NOMO-1 (cell line): ENCODE measurements at regions not wholly inside any gene's neighbourhood (a gene's known extent, or its start where the extent isn't known, plus 50 kb on each side); places are given as distances from the start of the nearest gene placed in this dataset.
A peak's percentile ranks its signal among the peaks of the same experiment; 100 is the strongest.
"Not testable (repeated sequence)": the region's sequence is repeated elsewhere in the genome, so short reads cannot be mapped to it uniquely, and the experiment has no call there.

Experiments
- DNase-seq, 2 experiments: peaks; one replicate each; lab custom pipeline; 2025; ENCODE audit not compliant: unreplicated experiment in 2 of 2; lab: John Stamatoyannopoulos, UW

DNA sequence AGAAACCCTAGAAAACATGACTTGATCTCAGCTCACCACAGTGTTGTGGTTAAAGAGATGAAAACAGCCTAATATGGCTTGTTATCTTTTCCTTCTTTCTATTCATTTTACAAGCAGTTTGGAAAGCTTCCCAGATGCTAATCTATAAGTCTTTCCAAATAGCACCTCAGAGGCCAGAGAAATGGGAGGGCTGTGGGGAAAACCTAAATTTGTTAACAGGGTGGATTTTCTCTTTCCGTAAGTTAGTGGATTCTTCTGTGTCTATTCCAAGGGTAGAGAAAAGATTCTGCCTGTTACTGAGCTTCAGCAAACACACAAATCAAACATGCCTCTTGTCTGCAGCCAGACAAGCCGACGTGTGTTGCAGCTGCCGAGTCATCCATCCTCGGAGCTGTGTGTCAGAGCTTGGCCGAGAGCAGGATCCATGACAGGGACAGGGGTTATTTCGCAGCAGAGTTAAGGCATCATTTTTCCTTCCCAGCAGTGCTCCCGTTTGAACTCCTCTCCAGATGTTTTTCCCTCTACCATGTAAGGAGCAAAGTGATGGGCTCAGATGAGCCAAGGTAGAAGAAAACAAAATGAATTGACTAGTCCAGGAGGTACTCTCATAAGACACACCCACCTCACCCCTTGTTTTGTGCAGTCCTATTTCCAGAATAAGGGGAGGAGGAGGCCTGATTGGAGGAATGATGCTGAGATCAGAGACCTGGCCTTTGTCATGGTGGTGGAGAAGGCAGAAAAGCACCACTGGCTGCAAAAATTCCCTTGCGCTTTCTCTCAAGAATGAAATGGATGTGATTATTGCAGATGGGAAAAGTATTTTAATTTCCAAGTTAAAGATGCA is 560.0 kb downstream of the C6orf118 start:
- DNase-seq, result no peak

DNA sequence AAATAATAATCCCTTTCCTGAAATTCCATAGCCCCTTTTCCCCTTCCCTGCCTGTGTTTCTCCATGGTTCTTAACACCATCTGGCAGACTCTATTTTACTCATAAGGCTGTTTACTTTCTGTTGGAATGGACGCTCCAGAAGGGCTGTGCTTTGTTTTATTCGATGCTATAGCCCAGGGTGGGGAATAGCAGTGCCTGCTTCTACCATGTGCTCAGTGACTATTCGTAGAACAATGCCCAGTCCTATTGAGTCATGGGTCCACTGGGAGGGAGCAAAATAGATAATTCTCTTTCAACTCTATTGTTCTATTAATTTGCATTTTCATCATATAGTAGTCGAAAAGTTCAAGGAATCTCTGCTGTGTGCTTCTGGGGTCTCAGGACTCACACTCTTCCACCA is 565.1 kb downstream of the C6orf118 start:
- no peak for DNase-seq

DNA sequence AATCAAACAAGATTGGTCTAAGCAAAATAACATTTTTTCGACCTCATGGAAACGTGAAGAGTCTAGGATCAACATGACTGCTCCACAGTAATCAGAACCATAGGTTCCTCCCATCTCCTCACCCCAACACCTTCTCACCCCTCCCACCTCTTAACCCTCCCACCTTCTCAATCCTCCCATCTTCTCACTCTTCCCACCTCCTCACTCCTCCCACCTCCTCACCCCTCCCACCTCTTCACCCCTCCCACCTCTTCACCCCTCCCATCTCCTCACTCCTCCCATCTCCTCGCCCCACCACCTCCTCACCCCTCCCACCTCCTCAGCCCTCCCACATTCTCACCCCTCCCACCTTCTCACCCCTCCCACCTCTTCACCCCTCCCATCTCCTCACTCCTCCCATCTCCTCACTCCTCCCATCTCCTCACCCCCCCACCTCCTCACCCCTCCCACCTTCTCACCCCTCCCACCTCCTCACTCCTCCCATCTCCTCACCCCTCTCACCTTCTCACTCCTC is 567.4 kb downstream of the C6orf118 start:
- no peak for DNase-seq

DNA sequence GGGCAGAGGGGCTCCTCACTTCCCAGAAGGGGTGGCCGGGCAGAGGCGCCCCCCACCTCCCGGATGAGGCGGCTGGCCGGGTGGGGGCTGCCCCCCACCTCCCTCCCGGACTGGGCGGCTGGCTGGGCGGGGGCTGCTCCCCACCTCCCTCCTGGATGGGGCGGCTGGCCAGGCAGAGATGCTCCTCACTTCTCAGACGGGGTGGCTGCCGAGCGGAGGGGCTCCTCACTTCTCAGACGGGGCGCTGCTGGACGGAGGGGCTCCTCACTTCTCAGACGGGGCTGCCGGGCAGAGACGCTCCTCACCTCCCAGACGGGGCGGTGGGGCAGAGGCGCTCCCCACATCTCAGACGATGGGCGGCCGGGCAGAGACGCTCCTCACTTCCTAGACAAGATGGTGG is 573.3 kb downstream of the C6orf118 start:
- not testable (repeated sequence) for DNase-seq

DNA sequence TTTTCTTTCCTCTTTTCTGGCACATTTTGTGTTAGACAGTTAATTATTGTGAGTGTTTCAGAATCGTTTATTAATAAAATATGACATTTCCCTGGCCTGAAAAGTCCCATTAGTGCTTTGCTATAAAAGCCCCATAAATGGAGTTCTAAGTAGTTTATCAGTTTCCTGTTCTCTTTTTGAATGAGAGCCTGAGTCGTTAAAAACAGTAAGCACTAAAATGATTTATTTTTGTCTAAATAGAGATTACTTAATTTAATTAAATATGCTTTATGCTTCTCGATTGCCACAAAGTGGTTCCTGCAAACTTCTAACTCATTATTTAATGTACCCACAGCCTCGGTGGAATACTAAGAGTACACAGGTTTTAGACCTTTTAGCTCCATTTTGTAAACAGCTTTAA is 577.9 kb downstream of the C6orf118 start:
- DNase-seq, result no peak

DNA sequence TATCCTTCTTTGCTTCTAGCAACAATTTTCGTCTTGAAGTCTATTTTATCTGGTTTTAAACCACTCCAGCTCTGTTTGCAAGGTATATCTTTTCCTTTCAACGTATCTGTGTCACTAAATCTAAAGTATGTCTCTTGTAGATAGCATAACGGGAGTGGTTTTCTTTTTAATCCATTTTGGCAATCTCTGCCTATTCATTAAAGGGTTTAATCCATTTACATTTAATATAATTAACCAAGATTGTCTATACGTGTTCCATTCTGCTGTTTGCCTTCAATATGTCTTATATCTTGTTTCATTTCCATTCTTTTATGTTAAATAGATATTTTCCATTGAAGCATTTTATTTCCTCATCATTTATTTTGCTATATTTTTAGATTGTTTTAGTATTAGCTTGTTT is 587.9 kb downstream of the C6orf118 start:
- DNase-seq, result no peak

DNA sequence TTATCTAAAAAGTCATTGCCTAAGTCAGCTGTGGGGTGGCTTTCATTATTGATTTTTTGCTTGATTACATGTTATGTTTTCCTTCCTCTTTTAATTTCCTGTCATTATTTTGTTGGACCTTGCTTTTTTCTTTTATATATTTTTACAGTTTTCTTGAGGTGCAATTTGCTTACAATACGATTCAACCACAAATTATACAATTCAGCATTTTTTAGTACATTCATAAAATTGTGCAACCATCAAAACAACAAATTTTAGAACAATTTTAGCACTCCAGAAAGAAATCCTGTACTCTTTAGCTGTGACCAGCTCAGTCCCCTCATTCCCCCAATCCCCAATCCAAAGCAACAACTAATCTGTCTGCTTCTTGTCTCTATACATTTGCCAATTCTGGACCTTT is 608.9 kb downstream of the C6orf118 start:
- DNase-seq, result no peak

DNA sequence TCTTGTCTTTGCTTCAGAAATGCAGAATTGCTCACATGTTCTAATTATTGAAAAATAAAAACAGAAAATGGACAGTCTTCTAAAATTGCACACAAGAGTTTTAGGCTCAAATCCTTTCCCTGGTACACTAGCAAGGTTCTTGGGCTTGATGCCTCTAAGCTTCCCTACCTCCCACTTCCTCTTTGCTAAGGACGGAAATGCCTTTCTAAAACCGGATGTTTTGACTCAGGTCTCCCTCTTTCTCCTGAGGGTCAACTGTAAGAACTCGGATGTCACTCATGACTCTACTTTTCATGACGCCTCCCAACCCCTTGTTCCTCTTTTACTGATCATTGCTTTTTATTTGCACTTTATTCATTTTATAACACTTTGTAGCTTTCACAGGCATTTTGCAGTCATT is 613.5 kb downstream of the C6orf118 start:
- no peak for DNase-seq

DNA sequence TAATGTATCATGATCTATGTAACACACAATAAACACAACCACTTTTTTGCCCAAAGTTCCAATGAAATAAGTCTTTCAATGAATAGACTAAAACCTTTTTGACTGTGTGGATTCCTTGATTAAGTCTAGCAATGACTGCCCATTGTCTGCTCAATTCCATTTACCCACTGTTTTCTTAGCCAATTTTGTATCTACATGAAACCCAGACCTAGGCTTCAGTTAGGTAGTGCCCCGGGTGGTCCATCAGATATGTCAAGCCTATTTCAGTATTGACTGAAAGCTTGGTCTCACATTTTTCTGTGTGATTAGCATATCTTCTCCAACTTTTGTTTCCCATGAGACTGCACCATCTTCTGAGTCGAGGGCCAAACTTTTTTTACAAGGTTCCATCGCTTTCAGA is 615.0 kb downstream of the C6orf118 start:
- DNase-seq, result no peak

DNA sequence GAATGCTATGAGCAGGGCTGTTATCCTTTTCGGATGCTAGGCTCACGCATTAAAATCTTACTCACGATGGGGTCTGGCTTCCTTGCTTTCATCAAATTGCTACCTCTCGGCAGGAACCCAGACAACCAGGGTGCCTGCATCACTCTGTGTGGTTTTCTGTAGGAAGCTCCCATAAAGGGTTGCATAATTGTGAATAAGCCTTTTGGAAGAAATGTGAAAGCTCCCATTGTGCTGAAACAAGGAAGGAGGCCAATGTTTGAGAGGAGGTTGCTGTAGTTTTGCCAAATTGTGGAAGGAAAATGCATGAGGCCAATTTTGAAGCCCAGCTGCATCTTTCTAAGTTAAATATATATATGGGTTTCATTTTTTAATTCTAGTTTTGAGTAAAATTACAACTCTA is 615.5 kb downstream of the C6orf118 start:
- no peak for DNase-seq

DNA sequence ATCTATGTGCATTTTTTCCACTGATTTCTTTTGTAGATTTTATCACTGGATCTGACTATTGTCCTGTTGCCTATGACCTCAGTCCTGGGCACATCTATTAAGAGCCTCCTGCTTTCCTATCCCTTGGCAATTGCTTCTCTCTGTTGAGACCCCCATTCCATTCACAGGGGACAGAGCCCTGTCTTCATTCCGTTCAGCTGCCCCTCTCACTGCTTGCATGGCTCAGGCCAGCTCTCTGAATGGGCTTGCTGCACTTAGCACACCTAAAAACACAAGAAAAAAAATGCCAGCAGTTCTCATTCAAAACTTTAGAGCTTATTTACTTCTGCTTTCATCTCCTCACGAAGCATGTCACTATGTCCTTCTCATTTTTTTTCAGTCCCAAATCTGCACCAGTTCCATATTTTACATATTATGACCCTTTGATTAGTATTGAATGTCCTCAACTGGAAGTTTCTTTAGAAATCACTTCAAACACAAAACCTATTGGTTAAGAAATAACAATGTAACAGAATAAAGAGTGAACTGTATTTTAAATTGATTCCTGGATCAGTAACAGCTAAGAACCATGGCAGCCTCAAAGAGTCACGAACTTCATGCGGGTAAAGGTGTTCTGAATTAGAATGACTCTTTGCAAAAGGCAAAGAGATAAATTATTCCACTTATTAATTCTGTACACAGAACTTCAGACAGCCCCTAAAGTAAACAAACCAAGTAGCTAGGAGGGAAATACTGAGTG is 616.5 kb downstream of the C6orf118 start:
- DNase-seq, result no peak

DNA sequence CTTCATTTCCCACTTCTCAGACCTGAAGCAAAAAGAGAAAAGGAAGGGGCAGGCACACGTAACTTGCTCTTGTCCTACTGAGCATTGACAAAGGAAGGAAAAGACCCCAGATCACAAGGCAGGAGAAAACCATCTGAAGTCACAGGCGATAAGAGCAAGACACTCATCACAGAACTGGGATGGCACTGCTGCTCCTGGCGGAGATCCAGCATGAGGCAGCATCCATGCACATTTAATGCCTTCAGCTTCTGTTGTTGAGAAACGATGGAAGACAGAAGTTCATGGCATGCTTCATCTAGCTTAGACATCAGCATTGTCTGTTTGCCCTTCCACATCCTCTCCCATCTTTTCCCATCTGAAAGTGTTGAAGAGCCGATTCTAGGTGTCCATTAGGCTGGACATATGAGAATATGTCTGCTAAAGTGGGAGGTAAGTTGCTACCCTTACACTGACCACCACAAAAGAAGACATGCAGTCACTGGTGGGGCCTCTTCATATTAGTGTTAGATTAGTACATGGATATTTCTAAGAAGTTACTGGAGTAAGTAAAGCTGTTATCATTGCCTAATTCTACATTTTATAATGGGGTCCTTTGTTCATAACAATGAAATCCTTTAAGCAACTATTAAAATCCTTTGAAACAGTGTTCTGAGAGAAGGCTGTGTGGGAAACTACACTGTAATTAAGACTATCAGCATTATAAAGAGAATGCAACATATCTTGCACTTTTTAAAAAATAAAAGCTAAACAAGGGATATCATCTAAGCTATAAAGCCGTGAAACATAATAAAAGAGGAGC is 618.5 kb downstream of the C6orf118 start:
- no peak for DNase-seq

DNA sequence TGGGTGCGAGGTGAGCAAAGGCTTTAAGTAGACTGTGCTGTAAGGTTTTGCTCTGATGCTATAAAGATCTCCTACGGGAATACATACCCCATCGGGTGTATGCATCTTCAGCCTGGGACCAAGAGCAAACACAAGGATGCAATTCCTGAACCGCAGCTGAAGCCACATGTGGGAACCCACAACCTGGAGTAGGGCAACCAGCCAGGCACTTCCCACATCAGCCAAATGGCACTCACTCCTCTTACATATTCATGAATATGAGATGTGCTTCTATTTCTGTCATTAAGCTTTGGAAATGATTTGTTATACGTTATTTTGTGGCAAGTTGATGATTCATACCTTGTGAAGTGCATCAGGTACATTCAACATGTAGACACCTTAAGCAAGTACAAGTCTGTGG is 619.2 kb downstream of the C6orf118 start:
- no peak for DNase-seq

DNA sequence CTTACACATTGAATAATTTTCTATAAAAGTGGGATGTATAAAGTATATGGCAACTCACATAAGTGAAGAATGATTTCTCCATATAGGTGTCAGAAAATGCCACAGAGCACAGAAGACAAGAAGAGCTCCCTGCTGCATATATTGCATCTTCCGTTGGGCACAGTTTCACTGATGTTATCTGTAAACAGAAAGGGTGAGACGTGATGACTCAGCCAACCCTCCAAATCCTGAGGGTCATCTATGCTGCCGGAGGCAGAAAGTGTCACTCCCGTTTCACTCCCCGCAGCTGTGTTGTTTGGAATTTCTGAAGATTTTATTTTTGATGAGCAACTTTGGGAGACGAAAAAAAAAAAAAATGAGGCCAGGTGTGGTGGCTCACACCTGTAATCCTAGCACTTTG is 644.1 kb downstream of the C6orf118 start:
- DNase-seq, result no peak

DNA sequence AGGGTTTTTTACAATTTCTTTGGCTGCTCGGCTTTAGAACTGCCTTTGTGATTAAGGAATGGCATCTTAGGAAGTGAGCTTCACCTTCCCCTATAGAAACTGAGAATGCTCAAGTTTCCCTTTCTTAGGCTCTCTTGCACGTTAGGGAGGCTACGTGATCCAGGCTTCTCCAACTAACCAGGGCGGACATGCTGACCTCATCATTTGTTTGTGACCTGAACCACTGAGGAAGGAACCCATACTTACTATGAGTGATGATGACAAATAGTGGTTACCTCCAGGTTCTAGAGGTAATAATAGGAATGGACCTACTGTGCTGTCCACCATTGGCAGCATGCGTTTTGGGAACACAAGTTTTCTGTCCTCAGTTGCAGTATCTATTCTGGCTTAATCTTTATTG is 645.8 kb downstream of the C6orf118 start:
- no peak for DNase-seq

DNA sequence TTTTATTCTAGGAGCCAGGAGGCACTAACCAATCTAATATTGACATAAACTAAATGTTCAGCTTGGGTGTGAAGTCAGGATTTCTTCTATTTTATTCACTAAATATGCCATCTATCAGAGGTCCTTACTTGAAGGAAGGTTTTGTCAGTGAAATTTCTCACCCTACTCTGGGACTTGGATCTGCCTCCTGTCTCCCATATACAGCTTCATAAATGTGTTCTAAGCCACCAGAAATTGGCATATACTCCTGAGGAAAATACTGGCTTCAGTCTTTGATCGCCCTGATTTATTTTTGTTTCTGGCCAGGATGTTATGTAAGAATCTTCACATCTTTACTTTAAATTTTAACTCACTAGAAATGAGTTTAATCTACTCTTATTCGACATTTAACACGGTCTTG is 647.7 kb downstream of the C6orf118 start:
- DNase-seq, result no peak

DNA sequence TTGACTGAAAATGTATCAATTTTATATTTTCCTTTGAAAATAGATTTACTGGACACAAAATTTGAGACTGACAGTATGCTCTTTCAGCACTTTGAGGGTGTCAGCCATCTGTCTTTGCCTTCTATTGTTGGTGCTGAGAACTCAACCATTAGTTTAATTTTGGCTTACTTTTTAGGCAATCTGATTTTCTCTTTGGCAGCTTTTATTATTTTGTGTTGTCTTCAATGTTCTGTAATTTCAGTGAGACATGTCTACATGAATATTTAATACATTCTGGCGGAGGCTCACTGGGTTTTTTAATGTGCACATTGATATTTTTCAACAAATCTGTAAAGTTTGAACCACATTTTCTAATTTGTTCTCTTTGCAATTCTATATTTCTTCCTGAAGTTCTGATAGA is 648.6 kb downstream of the C6orf118 start:
- no peak for DNase-seq

DNA sequence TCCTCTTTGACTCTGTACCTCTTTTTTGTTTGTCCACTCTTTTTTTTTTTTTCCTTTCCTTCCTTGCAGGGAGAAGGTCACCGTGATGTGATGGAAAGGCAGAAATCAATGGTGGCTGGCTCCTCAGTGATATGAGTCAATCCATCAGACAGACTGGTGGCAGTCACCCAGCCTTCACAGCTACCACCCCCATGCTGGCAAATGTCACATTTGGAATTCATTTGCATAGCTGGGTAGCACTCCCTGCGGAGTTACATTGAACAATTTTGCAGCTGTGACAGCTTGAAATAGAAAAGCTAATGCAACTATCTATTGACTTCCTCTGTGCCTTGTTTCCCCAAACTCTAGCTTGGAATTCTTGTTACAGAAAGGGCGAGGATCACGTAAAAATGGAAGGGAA is 668.4 kb downstream of the C6orf118 start:
- no peak for DNase-seq

DNA sequence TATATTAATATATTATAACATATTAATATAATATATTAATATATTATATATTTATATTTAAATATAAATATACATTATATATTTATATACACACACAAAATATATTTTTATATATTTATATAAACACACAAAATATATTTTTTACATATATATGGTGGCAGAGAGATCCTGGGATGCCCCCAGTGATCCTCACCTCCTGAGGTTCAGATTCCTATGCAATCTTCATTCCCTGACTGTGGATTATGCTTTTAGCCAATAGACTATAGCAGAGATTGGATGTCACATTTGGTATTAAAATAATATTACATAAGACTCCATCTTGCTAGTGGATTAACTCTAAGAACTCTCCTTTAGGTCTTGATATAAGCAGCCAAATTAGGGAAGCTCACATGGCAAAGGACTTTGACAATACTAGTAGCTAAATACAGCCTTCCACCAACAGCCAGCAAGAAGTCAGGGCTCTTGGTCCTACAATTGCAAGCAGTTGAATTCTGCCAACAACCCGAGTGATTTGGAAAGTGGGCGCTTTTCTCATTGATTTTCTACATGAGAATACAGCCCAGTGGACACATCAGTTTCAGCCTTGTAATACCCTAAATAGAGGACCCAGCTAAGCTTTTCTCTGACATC is 681.0 kb downstream of the C6orf118 start:
- DNase-seq, result peak; percentile 16 to 63

DNA sequence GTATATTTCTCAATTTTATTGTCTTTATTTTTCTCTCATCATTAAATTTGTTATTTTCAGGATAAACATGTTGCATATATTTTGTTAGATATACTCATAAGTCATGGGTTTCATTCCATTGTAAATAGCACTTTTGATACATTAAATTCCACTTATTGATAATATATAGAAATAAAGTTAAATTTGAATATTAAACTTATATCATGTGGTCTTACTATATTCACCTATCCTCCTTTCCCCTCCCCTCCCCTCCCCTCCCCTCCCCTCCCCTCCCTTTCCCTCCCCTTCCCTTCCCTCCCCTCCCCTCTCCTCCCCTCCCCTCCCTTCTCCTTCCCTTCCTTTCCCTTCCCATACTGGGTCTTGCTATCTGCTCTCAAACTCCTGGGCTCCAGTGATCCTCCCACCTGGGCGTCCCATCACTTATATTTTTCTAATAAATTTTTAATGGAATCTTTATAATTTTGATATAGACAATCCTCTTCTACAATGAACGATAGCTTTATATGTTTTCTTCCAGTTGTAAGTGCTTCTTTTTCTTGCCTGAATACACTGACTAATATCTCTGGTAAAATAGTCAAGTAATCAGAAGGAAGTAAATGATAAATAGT is 692.4 kb downstream of the C6orf118 start:
- no peak for DNase-seq
